K562 (cell line): ENCODE measurements at regions not wholly inside any gene's neighbourhood (a gene's known extent, or its start where the extent isn't known, plus 50 kb on each side); places are given as distances from the start of the nearest gene placed in this dataset.

ENCODE experiments used
- ATAC-seq: fragments of 200-7000 bp; cut with Tn5 transposase; 3 replicates; pipeline ENCODE4 v1.9.1; 2020; ENCODE audit warnings: moderate library complexity
- BruUV-seq: library from RNA; stranded (reverse); fragments of 400-500 nt; replicated peaks from 2 replicates; lab custom pipeline; 2021; lab: Mats Ljungman, UMichigan
- CTCF ChIA-PET: fragments of 300-600 bp; formaldehyde crosslinking; extraction: SDS; loops from one replicate; lab custom pipeline; 2021; ENCODE audit warnings: low intra/inter-chr PET ratio; lab: Yijun Ruan, JAX
- POLR2A ChIA-PET: fragments of 300-600, 350-650 bp; sonication (Branson Sonifier 250); formaldehyde crosslinking; extraction: SDS; loops from one replicate; lab custom pipeline; 2021; ENCODE audit warnings: antibody characterized with exemption, inconsistent platforms; lab: Yijun Ruan, JAX
- DNase-seq, 4 experiments: peaks; one replicate each; pipeline versions ENCODE4 v3.0.0 to v3.0.0-alpha.2; 2011 to 2018; ENCODE audit warnings: low spot score in 3 of 4, mixed read lengths in 3 of 4; ENCODE audit errors: extremely low read depth in 1 of 4
- FAIRE-seq: peaks from 2 replicates; lab custom pipeline; 2011; peaks lifted over from hg19 to GRCh38; lab: Jason Lieb, UNC
- H2AFZ ChIP-seq: 2 replicates; pipeline ENCODE4 v1.6.0; 2011; ENCODE audit warnings: low read depth, low read length, control low read depth, inconsistent platforms
- H3K27ac ChIP-seq: fragments of 200-600 bp; 3 replicates; pipeline ENCODE4 v1.8.0; 2011; ENCODE audit warnings: low read depth, mild to moderate bottlenecking, control low read depth, inconsistent platforms, low read length, moderate library complexity, mixed read lengths; ENCODE audit errors: extremely low read depth
- H3K27me3 ChIP-seq, 2 experiments: fragments of 300-600 bp in 1 of 2; 2 replicates in 1 of 2; 3 replicates in 1 of 2; pipeline versions ENCODE4 v1.6.0 to v1.8.0; 2011; ENCODE audit warnings: inconsistent platforms in 2 of 2, low read length in 2 of 2, mild to moderate bottlenecking in 1 of 2, mixed read lengths in 1 of 2, moderate library complexity in 1 of 2; ENCODE audit not compliant: control insufficient read depth in 2 of 2, insufficient read depth in 2 of 2
- H3K36me3 ChIP-seq: fragments of 300-600 bp; 3 replicates; pipeline ENCODE4 v1.8.0; 2011; ENCODE audit warnings: mild to moderate bottlenecking, low read length, inconsistent platforms; ENCODE audit not compliant: control insufficient read depth, insufficient read depth
- H3K4me1 ChIP-seq, 2 experiments: fragments of 200-600 bp in 1 of 2; replicated peaks in 1 of 2; 2 replicates in 1 of 2; 3 replicates in 1 of 2; pipeline versions ENCODE4 v1.5.1 to v1.8.0; 2011; ENCODE audit warnings: inconsistent platforms in 2 of 2, low read length in 2 of 2, mild to moderate bottlenecking in 1 of 2, mixed read lengths in 1 of 2, moderate library complexity in 1 of 2; ENCODE audit not compliant: control insufficient read depth in 2 of 2, insufficient read depth in 2 of 2
- H3K4me2 ChIP-seq: 2 replicates; pipeline ENCODE4 v1.6.1; 2011; ENCODE audit warnings: low read length, control low read depth, inconsistent platforms, mixed read lengths; ENCODE audit not compliant: insufficient read depth
- H3K4me3 ChIP-seq: fragments of 200-600 bp; sonication (generic), shearing (Covaris generic); 2 replicates; pipeline ENCODE4 v1.5.1; 2016; ENCODE audit warnings: control low read depth, inconsistent platforms
- H3K79me2 ChIP-seq: fragments of 200-600 bp; 3 replicates; pipeline ENCODE4 v1.8.0; 2011; ENCODE audit warnings: low read length, inconsistent platforms; ENCODE audit not compliant: control insufficient read depth, insufficient read depth
- H3K9ac ChIP-seq, 2 experiments: 2 replicates each; pipeline versions ENCODE4 v1.6.0 to v1.6.1; 2011; ENCODE audit warnings: low read depth in 2 of 2, low read length in 2 of 2, control low read depth in 1 of 2, inconsistent platforms in 1 of 2, mild to moderate bottlenecking in 1 of 2, mixed read lengths in 1 of 2; ENCODE audit not compliant: insufficient read depth in 1 of 2
- H3K9me1 ChIP-seq: one replicate; pipeline ENCODE4 v1.6.0; 2011; ENCODE audit warnings: inconsistent platforms, mild to moderate bottlenecking, low read length, moderate library complexity; ENCODE audit not compliant: control insufficient read depth, insufficient read depth
- H3K9me3 ChIP-seq: replicated peaks from 2 replicates; pipeline ENCODE4 v1.5.1; 2011; ENCODE audit warnings: low read depth, low read length, inconsistent platforms; ENCODE audit not compliant: control insufficient read depth, insufficient read depth
- H4K20me1 ChIP-seq: replicated peaks from 2 replicates; pipeline ENCODE4 v1.6.1; 2011; ENCODE audit warnings: low read length, inconsistent platforms, mixed read lengths; ENCODE audit not compliant: control insufficient read depth, insufficient read depth
- NCOR1 ChIP-seq: fragments of 450-650 bp; IDR thresholded peaks from 2 replicates; pipeline ENCODE4 v1.6.1; 2016; ENCODE audit warnings: mild to moderate bottlenecking, moderate library complexity
- NFYB ChIP-seq: IDR thresholded peaks from 2 replicates; pipeline ENCODE4 v1.6.1; 2011; ENCODE audit warnings: mild to moderate bottlenecking, moderate library complexity; ENCODE audit not compliant: insufficient read length; ENCODE audit errors: extremely low read depth
- PML ChIP-seq: IDR thresholded peaks from 2 replicates; pipeline ENCODE4 v1.6.1; 2012; ENCODE audit warnings: low read length, inconsistent platforms
- SRSF9 ChIP-seq: fragments of 200-400 bp; formaldehyde crosslinking; IDR thresholded peaks from 2 replicates; pipeline ENCODE4 v1.6.1; 2017; ENCODE audit warnings: low read depth, low read length, borderline replicate concordance
- TARDBP ChIP-seq: fragments of 450-650 bp; IDR thresholded peaks from 2 replicates; pipeline ENCODE4 v1.6.1; 2016
- ZEB2 ChIP-seq: fragments of 450-650 bp; IDR thresholded peaks from 2 replicates; pipeline ENCODE4 v1.6.1; 2016
- ZNF124 ChIP-seq: sonication (generic); formaldehyde crosslinking; IDR thresholded peaks from 2 replicates; pipeline ENCODE4 v1.8.1; 2022; ENCODE audit warnings: missing genetic modification reagents
- WGBS: fragments of 100-300 bp; shearing (Covaris generic); methylation state at CpG from one replicate; pipeline ENCODE4 v1.1.6; 2016; ENCODE audit warnings: low coverage, mixed read lengths; ENCODE audit not compliant: insufficient coverage; ENCODE audit errors: missing lambda C conversion rate; 5-methylcytosine and 5-hydroxymethylcytosine counted together
- in situ Hi-C: fragments of 300-500 bp; cut with MboI; formaldehyde crosslinking; loops from 4 replicates; pipeline ENCODE4 v1.15.0; 2018; ENCODE audit warnings: inconsistent platforms, mixed read lengths
- intact Hi-C: fragments of 100-400 bp; cut with micrococcal nuclease; formaldehyde crosslinking; loops from 2 replicates; pipeline ENCODE4 v1.14.2; 2022
- TF ChIP-seq, protein P1 (sequence below): sonication (generic); formaldehyde crosslinking; IDR thresholded peaks from 2 replicates; pipeline ENCODE4 v1.8.0; 2023; ENCODE audit warnings: mild to moderate bottlenecking, missing genetic modification reagents
- TF ChIP-seq, protein P2 (sequence below): fragments of 450-650 bp; formaldehyde crosslinking; IDR thresholded peaks from 2 replicates; pipeline ENCODE4 v1.4.0; 2020; ENCODE audit warnings: mild to moderate bottlenecking, mixed read lengths

DNA sequence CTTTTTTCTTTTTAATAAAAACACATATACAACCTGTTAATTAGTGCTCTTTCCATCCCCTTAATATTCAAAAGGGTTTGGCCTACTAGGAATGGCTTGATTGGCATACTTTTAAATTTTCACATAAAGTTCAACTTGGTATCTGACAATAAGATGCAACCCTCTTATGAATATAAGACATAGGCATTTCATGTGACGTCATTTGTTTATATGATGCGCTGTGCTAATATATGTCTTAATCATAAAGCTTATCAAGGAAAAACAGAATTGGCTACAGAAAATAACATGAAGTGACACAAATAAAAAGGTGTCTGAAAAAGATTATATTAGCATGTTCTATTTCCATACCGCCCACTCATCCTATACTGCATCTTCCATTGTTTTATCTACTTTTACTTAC is 1642.4 kb downstream of the EFNA5 start:
- H3K9ac ChIP-seq: no peak overlapping the region
- POLR2A ChIA-PET: no interaction called here
- H3K4me2 ChIP-seq: no peak overlapping the region
- no peaks in the 10 kb centered on the region for H3K36me3 ChIP-seq
- in situ Hi-C loops: no loop called here
- no TSS peak for BruUV-seq
- no peak overlapping the region for H3K4me3 ChIP-seq
- no peaks in the 10 kb centered on the region for H3K79me2 ChIP-seq
- H3K9me3 ChIP-seq: no peaks in the 10 kb centered on the region
- H3K4me1 ChIP-seq: no peaks in the 10 kb centered on the region
- DNase-seq (no peak), ATAC-seq (no peak), FAIRE-seq (no peak)
- H3K9me1 ChIP-seq: no peaks in the 10 kb centered on the region
- TF ChIP-seq NCOR1: no peak
- TF ChIP-seq ZEB2: no peak
- TF ChIP-seq SRSF9: no peak
- no peak for TF ChIP-seq PML
- TF ChIP-seq TARDBP: no peak
- no peak for TF ChIP-seq ZNF124 (CRISPR knock-in tag)
- TF ChIP-seq, protein P1, sequence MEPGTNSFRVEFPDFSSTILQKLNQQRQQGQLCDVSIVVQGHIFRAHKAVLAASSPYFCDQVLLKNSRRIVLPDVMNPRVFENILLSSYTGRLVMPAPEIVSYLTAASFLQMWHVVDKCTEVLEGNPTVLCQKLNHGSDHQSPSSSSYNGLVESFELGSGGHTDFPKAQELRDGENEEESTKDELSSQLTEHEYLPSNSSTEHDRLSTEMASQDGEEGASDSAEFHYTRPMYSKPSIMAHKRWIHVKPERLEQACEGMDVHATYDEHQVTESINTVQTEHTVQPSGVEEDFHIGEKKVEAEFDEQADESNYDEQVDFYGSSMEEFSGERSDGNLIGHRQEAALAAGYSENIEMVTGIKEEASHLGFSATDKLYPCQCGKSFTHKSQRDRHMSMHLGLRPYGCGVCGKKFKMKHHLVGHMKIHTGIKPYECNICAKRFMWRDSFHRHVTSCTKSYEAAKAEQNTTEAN: no peak
- no peak for TF ChIP-seq NFYB
- TF ChIP-seq, protein P2, sequence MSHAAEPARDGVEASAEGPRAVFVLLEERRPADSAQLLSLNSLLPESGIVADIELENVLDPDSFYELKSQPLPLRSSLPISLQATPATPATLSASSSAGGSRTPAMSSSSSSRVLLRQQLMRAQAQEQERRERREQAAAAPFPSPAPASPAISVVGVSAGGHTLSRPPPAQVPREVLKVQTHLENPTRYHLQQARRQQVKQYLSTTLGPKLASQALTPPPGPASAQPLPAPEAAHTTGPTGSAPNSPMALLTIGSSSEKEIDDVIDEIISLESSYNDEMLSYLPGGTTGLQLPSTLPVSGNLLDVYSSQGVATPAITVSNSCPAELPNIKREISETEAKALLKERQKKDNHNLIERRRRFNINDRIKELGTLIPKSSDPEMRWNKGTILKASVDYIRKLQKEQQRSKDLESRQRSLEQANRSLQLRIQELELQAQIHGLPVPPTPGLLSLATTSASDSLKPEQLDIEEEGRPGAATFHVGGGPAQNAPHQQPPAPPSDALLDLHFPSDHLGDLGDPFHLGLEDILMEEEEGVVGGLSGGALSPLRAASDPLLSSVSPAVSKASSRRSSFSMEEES: no peak
- intact Hi-C loops: no loop called here
- H2AFZ ChIP-seq: no peak overlapping the region
- H4K20me1 ChIP-seq: no peaks in the 10 kb centered on the region
- no peak overlapping the region for H3K27ac ChIP-seq
- WGBS: 14% methylated on average over 3 of the region's 3 CpGs
- CTCF ChIA-PET: no interaction called here
- H3K27me3 ChIP-seq: no peaks in the 10 kb centered on the region
